Loucy (cell line): ENCODE measurements at regions not wholly inside any gene's neighbourhood (a gene's known extent, or its start where the extent isn't known, plus 50 kb on each side); places are given as distances from the start of the nearest gene placed in this dataset.

ENCODE experiments used
- CTCF ChIP-seq: fragments of 200-600 bp; sonication (generic); conservative IDR thresholded peaks from 2 replicates; pipeline ENCODE4 v1.5.1; 2014; ENCODE audit warnings: mild to moderate bottlenecking, antibody characterized with exemption, low read length
- EZH2phosphoT487 ChIP-seq: fragments of 200-600 bp; IDR thresholded peaks from 2 replicates; pipeline ENCODE4 v1.6.1; 2018; ENCODE audit warnings: antibody characterized with exemption, mild to moderate bottlenecking, moderate library complexity, borderline replicate concordance

- TF ChIP-seq CTCF, result no peak
- TF ChIP-seq EZH2phosphoT487, result no peak
These were observed 64.7 kb upstream of the PTPN13 start for GRCh38 chr4:86529436-86529835.
